Neural cell (in vitro differentiated cells): ENCODE measurements at regions not wholly inside any gene's neighbourhood (a gene's known extent, or its start where the extent isn't known, plus 50 kb on each side); places are given as distances from the start of the nearest gene placed in this dataset.

ENCODE experiments used
- H2AFZ ChIP-seq: fragments of 200-600, 300-800 bp; sonication (generic), shearing (Covaris generic); 2 replicates; pipeline ENCODE4 v1.6.0; 2014; ENCODE audit warnings: low read depth, mild to moderate bottlenecking, antibody characterized with exemption, low read length, moderate library complexity
- H3F3A ChIP-seq: fragments of 200-600 bp; shearing (Covaris generic); 2 replicates; pipeline ENCODE4 v1.6.1; 2016; ENCODE audit warnings: mild to moderate bottlenecking, moderate library complexity, mixed read lengths, antibody characterized with exemption, low read length; ENCODE audit not compliant: insufficient read depth, poor library complexity, severe bottlenecking
- H3K27ac ChIP-seq: fragments of 200-600, 300-800 bp; sonication (generic), shearing (Covaris generic); 2 replicates; pipeline ENCODE4 v1.5.1; 2014; ENCODE audit warnings: mild to moderate bottlenecking, low read length, moderate library complexity
- H3K27me3 ChIP-seq: fragments of 300-800, 200-600 bp; sonication (generic), shearing (Covaris generic); 2 replicates; pipeline ENCODE4 v1.6.0; 2014; ENCODE audit warnings: mild to moderate bottlenecking, low read depth, low read length, moderate library complexity; ENCODE audit not compliant: insufficient read depth
- H3K36me3 ChIP-seq: fragments of 300-800, 200-600 bp; sonication (generic), shearing (Covaris generic); 2 replicates; pipeline ENCODE4 v1.5.1; 2014; ENCODE audit warnings: mild to moderate bottlenecking, antibody characterized with exemption, low read length, moderate library complexity; ENCODE audit not compliant: insufficient read depth
- H3K4me2 ChIP-seq: fragments of 300-800, 200-600 bp; sonication (generic), shearing (Covaris generic); 2 replicates; pipeline ENCODE4 v1.6.0; 2014; ENCODE audit warnings: mild to moderate bottlenecking, low read length
- H3K4me3 ChIP-seq: fragments of 300-800, 200-600 bp; sonication (generic), shearing (Covaris generic); 2 replicates; pipeline ENCODE4 v1.5.1; 2014; ENCODE audit warnings: mild to moderate bottlenecking, low read length, moderate library complexity
- H3K79me2 ChIP-seq: fragments of 200-600 bp; shearing (Covaris generic); replicated peaks from 2 replicates; pipeline ENCODE4 v1.6.0; 2014; ENCODE audit warnings: mild to moderate bottlenecking, low read length, moderate library complexity; ENCODE audit not compliant: insufficient read depth
- H3K9ac ChIP-seq: fragments of 300-800, 200-600 bp; sonication (generic), shearing (Covaris generic); 2 replicates; pipeline ENCODE4 v1.6.1; 2016; ENCODE audit warnings: mild to moderate bottlenecking, low read length, mixed read lengths
- H3K9me2 ChIP-seq: fragments of 200-600 bp; shearing (Covaris generic); 2 replicates; pipeline ENCODE4 v1.6.1; 2016; ENCODE audit warnings: mild to moderate bottlenecking, low read length, mixed read lengths; ENCODE audit not compliant: insufficient read depth
- H3K9me3 ChIP-seq: fragments of 200-600, 300-800 bp; sonication (generic), shearing (Covaris generic); 2 replicates; pipeline ENCODE4 v1.6.1; 2016; ENCODE audit warnings: mild to moderate bottlenecking, mixed run types, low read length, moderate library complexity, mixed read lengths
- H4K20me1 ChIP-seq: fragments of 200-600 bp; shearing (Covaris generic); 2 replicates; pipeline ENCODE4 v1.6.1; 2016; ENCODE audit warnings: mild to moderate bottlenecking, mixed run types; ENCODE audit not compliant: insufficient read depth
- EP300 ChIP-seq: fragments of 450-650 bp; conservative IDR thresholded peaks from 2 replicates; pipeline ENCODE4 v1.6.1; 2014; ENCODE audit warnings: antibody characterized with exemption, mild to moderate bottlenecking, moderate library complexity; ENCODE audit not compliant: poor library complexity, severe bottlenecking
- EZH2 ChIP-seq: fragments of 200-600, 300-800 bp; shearing (Covaris generic), sonication (generic); IDR thresholded peaks from 2 replicates; pipeline ENCODE4 v1.6.1; 2014; ENCODE audit warnings: antibody characterized with exemption, low read length, borderline replicate concordance, mild to moderate bottlenecking; ENCODE audit not compliant: insufficient read depth, poor library complexity, severe bottlenecking
- MXI1 ChIP-seq: fragments of 450-650 bp; conservative IDR thresholded peaks from 2 replicates; pipeline ENCODE4 v1.6.1; 2014; ENCODE audit warnings: antibody characterized with exemption, mild to moderate bottlenecking; ENCODE audit not compliant: poor library complexity, severe bottlenecking
- POLR2AphosphoS5 ChIP-seq: IDR thresholded peaks from 2 replicates; pipeline ENCODE4 v1.6.1; 2012
- RAD21 ChIP-seq: fragments of 450-650 bp; conservative IDR thresholded peaks from 2 replicates; pipeline ENCODE4 v1.6.1; 2014; ENCODE audit warnings: antibody characterized with exemption, mild to moderate bottlenecking, moderate library complexity
- SMC3 ChIP-seq: fragments of 450-650 bp; conservative IDR thresholded peaks from 2 replicates; pipeline ENCODE4 v1.6.1; 2014; ENCODE audit warnings: antibody characterized with exemption, mild to moderate bottlenecking, moderate library complexity; ENCODE audit not compliant: poor library complexity
- TAF1 ChIP-seq: IDR thresholded peaks from 2 replicates; pipeline ENCODE4 v1.6.1; 2012; ENCODE audit warnings: low read depth
- TF ChIP-seq, protein P1 (sequence below): IDR thresholded peaks from 2 replicates; pipeline ENCODE4 v1.6.1; 2012; ENCODE audit warnings: borderline replicate concordance
- TF ChIP-seq, protein P2 (sequence below): fragments of 450-650 bp; IDR thresholded peaks from 2 replicates; pipeline ENCODE4 v1.5.1; 2014; ENCODE audit warnings: antibody characterized with exemption, mild to moderate bottlenecking, moderate library complexity; ENCODE audit not compliant: poor library complexity, severe bottlenecking

DNA sequence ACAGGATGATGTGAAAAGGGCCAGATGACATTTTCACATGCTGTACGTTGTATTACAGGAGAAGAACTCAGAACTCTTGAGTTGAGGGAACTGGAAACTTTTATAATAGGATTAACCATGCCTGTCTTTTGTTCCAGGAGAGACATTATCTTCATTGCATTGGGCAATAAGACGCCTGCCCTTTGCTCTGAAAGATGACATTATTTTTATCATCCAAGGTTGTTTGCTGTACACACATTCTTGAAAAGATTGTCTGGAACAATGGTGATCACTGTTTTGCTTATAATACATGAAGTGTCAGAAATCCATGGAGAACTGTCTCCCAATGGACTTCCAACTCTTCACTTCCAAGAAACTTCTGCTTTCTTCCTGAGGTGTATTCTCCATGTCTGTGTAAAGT lies 334.6 kb upstream of the B3GAT1 start:
- H3K4me2 ChIP-seq: no peak overlapping the region
- TF ChIP-seq, protein P1, sequence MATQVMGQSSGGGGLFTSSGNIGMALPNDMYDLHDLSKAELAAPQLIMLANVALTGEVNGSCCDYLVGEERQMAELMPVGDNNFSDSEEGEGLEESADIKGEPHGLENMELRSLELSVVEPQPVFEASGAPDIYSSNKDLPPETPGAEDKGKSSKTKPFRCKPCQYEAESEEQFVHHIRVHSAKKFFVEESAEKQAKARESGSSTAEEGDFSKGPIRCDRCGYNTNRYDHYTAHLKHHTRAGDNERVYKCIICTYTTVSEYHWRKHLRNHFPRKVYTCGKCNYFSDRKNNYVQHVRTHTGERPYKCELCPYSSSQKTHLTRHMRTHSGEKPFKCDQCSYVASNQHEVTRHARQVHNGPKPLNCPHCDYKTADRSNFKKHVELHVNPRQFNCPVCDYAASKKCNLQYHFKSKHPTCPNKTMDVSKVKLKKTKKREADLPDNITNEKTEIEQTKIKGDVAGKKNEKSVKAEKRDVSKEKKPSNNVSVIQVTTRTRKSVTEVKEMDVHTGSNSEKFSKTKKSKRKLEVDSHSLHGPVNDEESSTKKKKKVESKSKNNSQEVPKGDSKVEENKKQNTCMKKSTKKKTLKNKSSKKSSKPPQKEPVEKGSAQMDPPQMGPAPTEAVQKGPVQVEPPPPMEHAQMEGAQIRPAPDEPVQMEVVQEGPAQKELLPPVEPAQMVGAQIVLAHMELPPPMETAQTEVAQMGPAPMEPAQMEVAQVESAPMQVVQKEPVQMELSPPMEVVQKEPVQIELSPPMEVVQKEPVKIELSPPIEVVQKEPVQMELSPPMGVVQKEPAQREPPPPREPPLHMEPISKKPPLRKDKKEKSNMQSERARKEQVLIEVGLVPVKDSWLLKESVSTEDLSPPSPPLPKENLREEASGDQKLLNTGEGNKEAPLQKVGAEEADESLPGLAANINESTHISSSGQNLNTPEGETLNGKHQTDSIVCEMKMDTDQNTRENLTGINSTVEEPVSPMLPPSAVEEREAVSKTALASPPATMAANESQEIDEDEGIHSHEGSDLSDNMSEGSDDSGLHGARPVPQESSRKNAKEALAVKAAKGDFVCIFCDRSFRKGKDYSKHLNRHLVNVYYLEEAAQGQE: no peak
- no peak for TF ChIP-seq EP300
- TF ChIP-seq EZH2: no peak
- TF ChIP-seq, protein P2, sequence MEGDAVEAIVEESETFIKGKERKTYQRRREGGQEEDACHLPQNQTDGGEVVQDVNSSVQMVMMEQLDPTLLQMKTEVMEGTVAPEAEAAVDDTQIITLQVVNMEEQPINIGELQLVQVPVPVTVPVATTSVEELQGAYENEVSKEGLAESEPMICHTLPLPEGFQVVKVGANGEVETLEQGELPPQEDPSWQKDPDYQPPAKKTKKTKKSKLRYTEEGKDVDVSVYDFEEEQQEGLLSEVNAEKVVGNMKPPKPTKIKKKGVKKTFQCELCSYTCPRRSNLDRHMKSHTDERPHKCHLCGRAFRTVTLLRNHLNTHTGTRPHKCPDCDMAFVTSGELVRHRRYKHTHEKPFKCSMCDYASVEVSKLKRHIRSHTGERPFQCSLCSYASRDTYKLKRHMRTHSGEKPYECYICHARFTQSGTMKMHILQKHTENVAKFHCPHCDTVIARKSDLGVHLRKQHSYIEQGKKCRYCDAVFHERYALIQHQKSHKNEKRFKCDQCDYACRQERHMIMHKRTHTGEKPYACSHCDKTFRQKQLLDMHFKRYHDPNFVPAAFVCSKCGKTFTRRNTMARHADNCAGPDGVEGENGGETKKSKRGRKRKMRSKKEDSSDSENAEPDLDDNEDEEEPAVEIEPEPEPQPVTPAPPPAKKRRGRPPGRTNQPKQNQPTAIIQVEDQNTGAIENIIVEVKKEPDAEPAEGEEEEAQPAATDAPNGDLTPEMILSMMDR: no peak
- no peak for TF ChIP-seq RAD21
- TF ChIP-seq POLR2AphosphoS5: no peak
- no peak for TF ChIP-seq MXI1
- no peak for TF ChIP-seq SMC3
- TF ChIP-seq TAF1: no peak

DNA sequence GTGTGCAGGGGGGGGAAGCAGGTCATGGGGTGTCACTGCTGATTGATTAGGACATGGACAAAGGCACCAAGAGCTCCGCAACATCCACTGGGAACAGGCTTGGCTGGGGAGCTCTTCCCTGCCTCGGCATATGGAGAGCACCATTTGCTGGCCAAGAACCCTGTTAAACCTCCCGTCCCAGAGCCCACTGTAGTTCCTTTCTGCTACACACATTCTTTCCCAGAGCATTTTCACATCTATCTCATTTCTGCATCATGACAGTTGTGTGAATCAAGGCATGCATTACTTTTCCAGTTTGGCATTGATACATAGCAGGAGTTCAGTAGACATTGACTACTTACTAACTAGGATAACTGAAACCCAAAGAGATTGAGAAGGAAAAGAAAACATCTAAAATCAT lies 333.4 kb upstream of the B3GAT1 start:
- H3F3A ChIP-seq: no peaks in the 10 kb centered on the region
- H3K79me2 ChIP-seq: no peaks in the 10 kb centered on the region
- H3K4me2 ChIP-seq: no peak overlapping the region
- H3K27me3 ChIP-seq: no peaks in the 10 kb centered on the region
- H3K36me3 ChIP-seq: no peaks in the 10 kb centered on the region
- H3K4me3 ChIP-seq: no peak overlapping the region
- TF ChIP-seq, protein P2: no peak
- TF ChIP-seq POLR2AphosphoS5: no peak
- TF ChIP-seq EP300: no peak
- TF ChIP-seq, protein P1: no peak
- no peak for TF ChIP-seq MXI1
- no peak for TF ChIP-seq TAF1
- TF ChIP-seq EZH2: no peak
- no peak for TF ChIP-seq RAD21
- no peak for TF ChIP-seq SMC3
- H2AFZ ChIP-seq: no peak overlapping the region
- no peaks in the 10 kb centered on the region for H3K9me3 ChIP-seq
- no peak overlapping the region for H3K27ac ChIP-seq
- no peaks in the 10 kb centered on the region for H3K9me2 ChIP-seq
- no peaks in the 10 kb centered on the region for H4K20me1 ChIP-seq
- H3K9ac ChIP-seq: no peak overlapping the region

More for the DNA sequence above, 334.6 kb upstream of the B3GAT1 start:
- Histone ChIP-seq H3K9ac (no peak overlapping the region), H3K79me2 (no peaks in the 10 kb centered on the region), H3K27me3 (no peaks in the 10 kb centered on the region), H3K9me2 (no peaks in the 10 kb centered on the region), H2AFZ (no peak overlapping the region), H3K9me3 (no peaks in the 10 kb centered on the region), H3K4me3 (no peak overlapping the region), H3K36me3 (no peaks in the 10 kb centered on the region), H4K20me1 (no peaks in the 10 kb centered on the region), H3K27ac (no peak overlapping the region), H3F3A (no peaks in the 10 kb centered on the region)
